ENCODE measurements at regions not wholly inside any gene's neighbourhood (a gene's known extent, or its start where the extent isn't known, plus 50 kb on each side); places are given as distances from the start of the nearest gene placed in this dataset.
A peak's percentile ranks its signal among the peaks of the same experiment; 100 is the strongest.

GRCh38 chr7:49389871-49390479, 383.5 kb upstream of the VWC2 start:
- Histone ChIP-seq H3K9ac (ENCODE audit: low read depth, low read length) (peak overlapping the region; percentile 22; the same call in 1 of the 2 replicates), H3K27ac (ENCODE audit: low read length) (no peak overlapping the region), H3K4me3 (ENCODE audit: low read length) (no peak overlapping the region), H3K27me3 (ENCODE audit: insufficient read depth, low read length) (no peaks in the 10 kb centered on the region), H3K36me3 (ENCODE audit: insufficient read depth, low read depth, low read length) (no peaks in the 10 kb centered on the region), H3K9me3 (ENCODE audit: insufficient read depth, low read depth, low read length) (peaks cover 10% of the 10 kb centered on the region), H3K4me1 (ENCODE audit: insufficient read depth, low read length) (peaks cover 4% of the 10 kb centered on the region; the same call in 1 of the 2 replicates)

- no peak overlapping the region for H3K9ac ChIP-seq (ENCODE audit: low read depth, low read length)
- no peaks in the 10 kb centered on the region for H3K36me3 ChIP-seq (ENCODE audit: insufficient read depth, low read depth, low read length)
- no peak overlapping the region for H3K4me3 ChIP-seq (ENCODE audit: low read length)
- H3K27me3 ChIP-seq (ENCODE audit: insufficient read depth, low read length) = no peaks in the 10 kb centered on the region
- H3K27ac ChIP-seq (ENCODE audit: low read length) = no peak overlapping the region
- H3K9me3 ChIP-seq (ENCODE audit: insufficient read depth, low read depth, low read length) = no peaks in the 10 kb centered on the region
- no peaks in the 10 kb centered on the region for H3K4me1 ChIP-seq (ENCODE audit: insufficient read depth, low read length)
Observed at GRCh38 chr7:49396229-49396628, 377.2 kb upstream of the VWC2 start.

- Histone ChIP-seq H3K9me3 (ENCODE audit: insufficient read depth, low read depth, low read length) (no peaks in the 10 kb centered on the region), H3K27me3 (ENCODE audit: insufficient read depth, low read length) (no peaks in the 10 kb centered on the region), H3K9ac (ENCODE audit: low read depth, low read length) (no peak overlapping the region), H3K27ac (ENCODE audit: low read length) (no peak overlapping the region), H3K4me3 (ENCODE audit: low read length) (no peak overlapping the region), H3K4me1 (ENCODE audit: insufficient read depth, low read length) (no peaks in the 10 kb centered on the region), H3K36me3 (ENCODE audit: insufficient read depth, low read depth, low read length) (no peaks in the 10 kb centered on the region)
Observed at GRCh38 chr7:49397750-49398149, 375.7 kb upstream of the VWC2 start.

- Histone ChIP-seq H3K36me3 (ENCODE audit: insufficient read depth, low read depth, low read length) (no peaks in the 10 kb centered on the region), H3K4me3 (ENCODE audit: low read length) (no peak overlapping the region), H3K9me3 (ENCODE audit: insufficient read depth, low read depth, low read length) (no peaks in the 10 kb centered on the region), H3K27ac (ENCODE audit: low read length) (no peak overlapping the region), H3K4me1 (ENCODE audit: insufficient read depth, low read length) (no peaks in the 10 kb centered on the region), H3K9ac (ENCODE audit: low read depth, low read length) (no peak overlapping the region), H3K27me3 (ENCODE audit: insufficient read depth, low read length) (no peaks in the 10 kb centered on the region)
Observed at GRCh38 chr7:49398236-49398635, 375.2 kb upstream of the VWC2 start.

GRCh38 chr7:49398746-49399145, 374.7 kb upstream of the VWC2 start:
- H3K9ac ChIP-seq (ENCODE audit: low read depth, low read length) = no peak overlapping the region

GRCh38 chr7:49400891-49401550, 372.4 kb upstream of the VWC2 start:
- no peaks in the 10 kb centered on the region for H3K27me3 ChIP-seq (ENCODE audit: insufficient read depth, low read length)
- no peaks in the 10 kb centered on the region for H3K9me3 ChIP-seq (ENCODE audit: insufficient read depth, low read depth, low read length)
- H3K36me3 ChIP-seq (ENCODE audit: insufficient read depth, low read depth, low read length) = no peaks in the 10 kb centered on the region
- H3K4me3 ChIP-seq (ENCODE audit: low read length) = no peak overlapping the region
- no peak overlapping the region for H3K9ac ChIP-seq (ENCODE audit: low read depth, low read length)
- H3K4me1 ChIP-seq (ENCODE audit: insufficient read depth, low read length) = no peaks in the 10 kb centered on the region
- no peak overlapping the region for H3K27ac ChIP-seq (ENCODE audit: low read length)

More at GRCh38 chr7:49398746-49399145, 374.7 kb upstream of the VWC2 start:
- H3K36me3 ChIP-seq (ENCODE audit: insufficient read depth, low read depth, low read length) = no peaks in the 10 kb centered on the region
- H3K4me1 ChIP-seq (ENCODE audit: insufficient read depth, low read length) = no peaks in the 10 kb centered on the region
- H3K4me3 ChIP-seq (ENCODE audit: low read length) = no peak overlapping the region
- no peaks in the 10 kb centered on the region for H3K27me3 ChIP-seq (ENCODE audit: insufficient read depth, low read length)
- H3K9me3 ChIP-seq (ENCODE audit: insufficient read depth, low read depth, low read length) = no peaks in the 10 kb centered on the region
- no peak overlapping the region for H3K27ac ChIP-seq (ENCODE audit: low read length)

GRCh38 chr7:49403844-49404243, 369.6 kb upstream of the VWC2 start:
- H3K36me3 ChIP-seq (ENCODE audit: insufficient read depth, low read depth, low read length) = no peaks in the 10 kb centered on the region
- H3K4me3 ChIP-seq (ENCODE audit: low read length) = no peak overlapping the region
- H3K4me1 ChIP-seq (ENCODE audit: insufficient read depth, low read length) = no peaks in the 10 kb centered on the region
- no peaks in the 10 kb centered on the region for H3K9me3 ChIP-seq (ENCODE audit: insufficient read depth, low read depth, low read length)
- H3K27ac ChIP-seq (ENCODE audit: low read length) = no peak overlapping the region
- H3K9ac ChIP-seq (ENCODE audit: low read depth, low read length) = no peak overlapping the region
- H3K27me3 ChIP-seq (ENCODE audit: insufficient read depth, low read length) = no peaks in the 10 kb centered on the region

- no peaks in the 10 kb centered on the region for H3K4me1 ChIP-seq (ENCODE audit: insufficient read depth, low read length)
- no peaks in the 10 kb centered on the region for H3K36me3 ChIP-seq (ENCODE audit: insufficient read depth, low read depth, low read length)
- no peak overlapping the region for H3K4me3 ChIP-seq (ENCODE audit: low read length)
- no peaks in the 10 kb centered on the region for H3K27me3 ChIP-seq (ENCODE audit: insufficient read depth, low read length)
- H3K9me3 ChIP-seq (ENCODE audit: insufficient read depth, low read depth, low read length) = no peaks in the 10 kb centered on the region
- H3K9ac ChIP-seq (ENCODE audit: low read depth, low read length) = no peak overlapping the region
- no peak overlapping the region for H3K27ac ChIP-seq (ENCODE audit: low read length)
Observed at GRCh38 chr7:49407205-49407604, 366.2 kb upstream of the VWC2 start.

GRCh38 chr7:49417034-49417433, 356.4 kb upstream of the VWC2 start:
- Histone ChIP-seq H3K27me3 (ENCODE audit: insufficient read depth, low read length) (no peaks in the 10 kb centered on the region), H3K9ac (ENCODE audit: low read depth, low read length) (no peak overlapping the region), H3K36me3 (ENCODE audit: insufficient read depth, low read depth, low read length) (no peaks in the 10 kb centered on the region), H3K4me1 (ENCODE audit: insufficient read depth, low read length) (no peaks in the 10 kb centered on the region), H3K9me3 (ENCODE audit: insufficient read depth, low read depth, low read length) (no peaks in the 10 kb centered on the region), H3K4me3 (ENCODE audit: low read length) (no peak overlapping the region), H3K27ac (ENCODE audit: low read length) (no peak overlapping the region)

- no peaks in the 10 kb centered on the region for H3K27me3 ChIP-seq (ENCODE audit: insufficient read depth, low read length)
- H3K9me3 ChIP-seq (ENCODE audit: insufficient read depth, low read depth, low read length) = no peaks in the 10 kb centered on the region
- no peaks in the 10 kb centered on the region for H3K36me3 ChIP-seq (ENCODE audit: insufficient read depth, low read depth, low read length)
- H3K4me1 ChIP-seq (ENCODE audit: insufficient read depth, low read length) = no peaks in the 10 kb centered on the region
- H3K9ac ChIP-seq (ENCODE audit: low read depth, low read length) = no peak overlapping the region
- no peak overlapping the region for H3K4me3 ChIP-seq (ENCODE audit: low read length)
- H3K27ac ChIP-seq (ENCODE audit: low read length) = no peak overlapping the region
Observed at GRCh38 chr7:49418963-49419362, 354.5 kb upstream of the VWC2 start.

- Histone ChIP-seq H3K27me3 (ENCODE audit: insufficient read depth, low read length) (no peaks in the 10 kb centered on the region), H3K4me1 (ENCODE audit: insufficient read depth, low read length) (no peaks in the 10 kb centered on the region), H3K27ac (ENCODE audit: low read length) (no peak overlapping the region), H3K36me3 (ENCODE audit: insufficient read depth, low read depth, low read length) (no peaks in the 10 kb centered on the region), H3K9me3 (ENCODE audit: insufficient read depth, low read depth, low read length) (no peaks in the 10 kb centered on the region), H3K4me3 (ENCODE audit: low read length) (no peak overlapping the region), H3K9ac (ENCODE audit: low read depth, low read length) (no peak overlapping the region)
Observed at GRCh38 chr7:49422564-49422963, 350.9 kb upstream of the VWC2 start.

- Histone ChIP-seq H3K9me3 (ENCODE audit: insufficient read depth, low read depth, low read length) (no peaks in the 10 kb centered on the region), H3K27me3 (ENCODE audit: insufficient read depth, low read length) (no peaks in the 10 kb centered on the region), H3K9ac (ENCODE audit: low read depth, low read length) (no peak overlapping the region), H3K4me1 (ENCODE audit: insufficient read depth, low read length) (no peaks in the 10 kb centered on the region), H3K36me3 (ENCODE audit: insufficient read depth, low read depth, low read length) (no peaks in the 10 kb centered on the region), H3K27ac (ENCODE audit: low read length) (no peak overlapping the region), H3K4me3 (ENCODE audit: low read length) (no peak overlapping the region)
Observed at GRCh38 chr7:49424109-49424508, 349.3 kb upstream of the VWC2 start.
